ENCODE measurements at regions not wholly inside any gene's neighbourhood (a gene's known extent, or its start where the extent isn't known, plus 50 kb on each side); places are given as distances from the start of the nearest gene placed in this dataset.

DNA sequence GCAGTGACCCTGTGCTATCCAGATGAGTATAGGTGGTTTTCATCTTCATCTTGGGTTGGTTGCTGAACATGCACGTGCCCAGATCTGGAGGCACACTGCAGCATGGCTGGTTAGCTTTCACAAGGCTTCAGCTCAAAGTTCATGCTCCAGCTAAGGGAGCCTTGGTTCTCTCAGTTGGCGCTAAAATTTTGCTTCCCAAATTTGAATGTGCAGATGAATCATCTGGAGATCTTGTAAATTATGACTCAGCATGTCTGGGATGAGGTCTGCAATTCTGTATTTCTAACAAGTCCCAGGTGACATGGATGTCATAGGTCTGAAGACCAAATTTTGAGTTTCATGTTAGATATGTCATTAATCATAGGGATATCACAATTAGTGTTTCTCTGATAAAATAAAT, 230.8 kb downstream of the FOXA2 start:
- no peak for TF ChIP-seq POLR2A (IDR thresholded peaks at IDR 0.05)
- TF ChIP-seq, protein P1, sequence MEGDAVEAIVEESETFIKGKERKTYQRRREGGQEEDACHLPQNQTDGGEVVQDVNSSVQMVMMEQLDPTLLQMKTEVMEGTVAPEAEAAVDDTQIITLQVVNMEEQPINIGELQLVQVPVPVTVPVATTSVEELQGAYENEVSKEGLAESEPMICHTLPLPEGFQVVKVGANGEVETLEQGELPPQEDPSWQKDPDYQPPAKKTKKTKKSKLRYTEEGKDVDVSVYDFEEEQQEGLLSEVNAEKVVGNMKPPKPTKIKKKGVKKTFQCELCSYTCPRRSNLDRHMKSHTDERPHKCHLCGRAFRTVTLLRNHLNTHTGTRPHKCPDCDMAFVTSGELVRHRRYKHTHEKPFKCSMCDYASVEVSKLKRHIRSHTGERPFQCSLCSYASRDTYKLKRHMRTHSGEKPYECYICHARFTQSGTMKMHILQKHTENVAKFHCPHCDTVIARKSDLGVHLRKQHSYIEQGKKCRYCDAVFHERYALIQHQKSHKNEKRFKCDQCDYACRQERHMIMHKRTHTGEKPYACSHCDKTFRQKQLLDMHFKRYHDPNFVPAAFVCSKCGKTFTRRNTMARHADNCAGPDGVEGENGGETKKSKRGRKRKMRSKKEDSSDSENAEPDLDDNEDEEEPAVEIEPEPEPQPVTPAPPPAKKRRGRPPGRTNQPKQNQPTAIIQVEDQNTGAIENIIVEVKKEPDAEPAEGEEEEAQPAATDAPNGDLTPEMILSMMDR (IDR thresholded peaks at IDR 0.05), result no peak
